H1 (cell line): ENCODE measurements at regions not wholly inside any gene's neighbourhood (a gene's known extent, or its start where the extent isn't known, plus 50 kb on each side); places are given as distances from the start of the nearest gene placed in this dataset.

Source experiments
- CHD7 ChIP-seq: fragments of 300-600 bp; sonication (generic); IDR thresholded peaks from 2 replicates; pipeline ENCODE4 v1.7.1; 2012; ENCODE audit warnings: low read length, moderate library complexity, mild to moderate bottlenecking, inconsistent platforms; ENCODE audit not compliant: insufficient replicate concordance
- GTF2F1 ChIP-seq: IDR thresholded peaks from 2 replicates; pipeline ENCODE4 v1.6.1; 2012; ENCODE audit warnings: low read depth, low read length, improper control_type of control experiment, borderline replicate concordance

GRCh38 chr6:141492521-141493284 lies 640.0 kb upstream of the GJE1 start (continued):
- TF ChIP-seq CHD7 (no peak), GTF2F1 (no peak)
